GM12801 (cell line): ENCODE measurements at regions not wholly inside any gene's neighbourhood (a gene's known extent, or its start where the extent isn't known, plus 50 kb on each side); places are given as distances from the start of the nearest gene placed in this dataset.

Experiments used
- CTCF ChIP-seq: IDR thresholded peaks from one replicate; pipeline ENCODE4 v1.5.1; 2011; ENCODE audit warnings: control low read depth; ENCODE audit not compliant: insufficient read length; ENCODE audit errors: extremely low read depth

- no peak for TF ChIP-seq CTCF
Measured at GRCh38 chr1:30108186-30108585, 615.2 kb downstream of the MATN1 start.

- TF ChIP-seq CTCF: no peak
Measured at GRCh38 chr1:30106125-30106524, 617.3 kb downstream of the MATN1 start.

GRCh38 chr1:30104551-30104950 lies 618.8 kb downstream of the MATN1 start:
- TF ChIP-seq CTCF: no peak

- TF ChIP-seq CTCF: no peak
Measured at GRCh38 chr1:30103708-30104411, 619.5 kb downstream of the MATN1 start.

GRCh38 chr1:30102605-30103004 lies 620.8 kb downstream of the MATN1 start:
- no peak for TF ChIP-seq CTCF

GRCh38 chr1:30101487-30102227 lies 621.7 kb downstream of the MATN1 start:
- TF ChIP-seq CTCF: no peak

- TF ChIP-seq CTCF: no peak
Measured at GRCh38 chr1:30101016-30101415, 622.4 kb downstream of the MATN1 start.
